HG02610 (cell line): ENCODE measurements at regions not wholly inside any gene's neighbourhood (a gene's known extent, or its start where the extent isn't known, plus 50 kb on each side); places are given as distances from the start of the nearest gene placed in this dataset.

Experiments
- ATAC-seq: cut with Tn5 transposase; IDR thresholded peaks from one replicate; pipeline ENCODE4 v1.9.1; 2021; ENCODE audit warnings: mild to moderate bottlenecking, moderate library complexity; ENCODE audit not compliant: unreplicated experiment

DNA sequence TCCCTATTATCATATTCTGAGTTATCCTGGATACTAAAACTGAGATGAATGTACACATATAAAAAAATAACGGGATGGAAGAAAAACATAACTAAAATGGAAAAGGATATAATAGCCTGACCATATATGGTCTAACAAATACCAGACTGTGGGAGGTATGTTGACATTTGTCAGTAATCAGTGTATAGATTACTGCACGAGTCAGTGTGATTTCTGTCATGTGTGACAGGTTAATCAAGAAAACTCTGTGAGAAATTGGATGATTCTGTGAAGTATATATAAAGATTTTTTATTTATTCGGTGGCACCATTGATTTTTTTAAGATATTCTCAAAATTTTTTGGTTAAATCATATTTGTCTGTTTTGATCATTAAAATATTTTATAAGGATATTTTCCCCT lies 547.3 kb upstream of the B3GALT2 start:
- ATAC-seq: no peak

- ATAC-seq: no peak
Measured at GRCh38 chr1:193730017-193730416, 543.6 kb upstream of the B3GALT2 start.

- ATAC-seq: no peak
Measured at GRCh38 chr1:193729429-193729828, 543.0 kb upstream of the B3GALT2 start.

DNA sequence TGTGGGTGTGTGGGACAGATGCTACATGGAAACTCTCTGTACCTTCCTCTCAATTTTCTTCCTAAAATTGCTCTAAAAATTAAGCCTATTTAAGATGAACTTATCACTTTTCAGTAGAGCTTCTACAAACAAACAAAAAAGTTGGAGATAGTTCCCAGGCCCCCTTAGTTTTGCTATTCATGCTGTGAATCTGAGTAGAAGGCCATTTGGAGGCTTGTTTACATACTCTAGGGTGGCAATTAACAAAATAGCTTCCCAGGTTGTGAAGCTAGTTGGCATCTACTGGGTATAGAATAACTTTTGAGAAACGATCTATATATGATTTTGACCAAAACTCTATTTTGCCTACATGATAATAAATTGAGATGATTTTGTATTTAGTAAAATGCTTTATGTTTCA lies 541.4 kb upstream of the B3GALT2 start:
- no peak for ATAC-seq

DNA sequence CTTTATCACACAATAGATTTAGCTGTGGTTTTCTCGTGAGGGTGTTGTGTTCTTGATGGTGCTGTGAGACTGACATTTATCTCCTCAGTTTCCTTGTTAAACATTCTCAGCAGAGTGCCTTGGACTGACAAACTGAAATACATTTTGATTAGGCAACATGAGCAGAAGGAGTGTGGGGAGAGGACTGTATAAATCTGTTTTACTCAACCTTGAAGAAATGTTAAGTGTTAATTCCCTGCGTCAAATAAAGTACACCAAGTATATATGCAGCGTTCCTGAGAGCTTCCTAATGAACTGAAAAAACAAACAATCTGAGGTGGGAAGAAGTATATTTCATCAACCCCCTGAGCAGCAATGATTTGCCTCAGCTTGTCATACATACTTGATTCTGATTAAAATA lies 540.3 kb upstream of the B3GALT2 start:
- ATAC-seq: no peak

GRCh38 chr1:193712392-193712791 lies 526.0 kb upstream of the B3GALT2 start:
- no peak for ATAC-seq

GRCh38 chr1:193709607-193710006 lies 523.2 kb upstream of the B3GALT2 start:
- ATAC-seq: no peak

DNA sequence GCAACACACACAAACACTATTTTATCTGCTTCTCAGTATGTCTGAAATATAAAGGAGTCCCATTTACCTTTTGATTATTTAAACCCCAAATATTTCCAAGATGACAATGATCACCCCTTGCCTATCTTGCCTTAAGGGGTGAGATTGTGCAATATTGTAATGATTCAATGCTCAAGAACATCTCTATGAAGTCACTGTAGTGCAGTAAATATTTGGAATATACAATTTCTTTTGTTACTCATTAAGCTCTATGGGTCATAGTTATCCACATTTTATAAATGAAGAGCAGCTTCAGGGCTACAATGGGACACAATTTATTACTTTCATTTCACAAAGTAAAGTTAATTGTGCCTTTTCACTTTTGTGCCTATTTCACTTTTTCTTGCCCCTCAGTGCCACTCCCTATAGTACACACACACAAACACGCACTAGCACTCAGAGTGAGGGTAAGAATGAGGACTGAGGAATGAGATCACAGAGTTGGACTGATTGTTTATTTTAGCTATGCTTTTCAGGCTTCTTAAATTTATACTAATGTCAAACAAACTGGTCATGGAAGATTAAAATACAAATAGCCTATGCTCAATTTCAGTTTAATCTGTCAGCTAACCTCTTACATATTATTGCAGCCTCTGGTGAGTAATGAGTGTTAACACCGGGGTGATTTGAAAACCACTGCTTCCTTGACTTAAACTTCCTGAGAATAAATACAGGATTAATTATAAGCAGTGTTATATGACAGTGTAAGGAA lies 521.0 kb upstream of the B3GALT2 start:
- ATAC-seq: no peak

DNA sequence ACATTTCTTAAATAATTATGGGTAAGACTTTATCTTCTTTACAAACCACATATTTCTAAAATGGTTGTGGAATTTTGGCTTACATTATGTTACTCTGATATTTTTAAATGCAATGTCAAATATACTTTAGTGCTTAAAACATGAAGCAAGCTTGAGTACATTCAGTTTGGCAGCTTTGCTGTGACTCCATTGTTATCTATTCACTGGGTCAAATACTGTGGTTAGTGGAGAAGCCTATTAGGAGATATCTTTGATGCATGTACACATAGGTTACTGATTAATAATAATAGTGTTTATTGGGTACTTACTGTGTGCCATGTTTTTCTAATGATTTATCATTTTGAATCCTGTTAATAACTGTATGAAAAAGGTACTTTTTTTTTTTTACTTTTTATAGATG lies 520.4 kb upstream of the B3GALT2 start:
- no peak for ATAC-seq

DNA sequence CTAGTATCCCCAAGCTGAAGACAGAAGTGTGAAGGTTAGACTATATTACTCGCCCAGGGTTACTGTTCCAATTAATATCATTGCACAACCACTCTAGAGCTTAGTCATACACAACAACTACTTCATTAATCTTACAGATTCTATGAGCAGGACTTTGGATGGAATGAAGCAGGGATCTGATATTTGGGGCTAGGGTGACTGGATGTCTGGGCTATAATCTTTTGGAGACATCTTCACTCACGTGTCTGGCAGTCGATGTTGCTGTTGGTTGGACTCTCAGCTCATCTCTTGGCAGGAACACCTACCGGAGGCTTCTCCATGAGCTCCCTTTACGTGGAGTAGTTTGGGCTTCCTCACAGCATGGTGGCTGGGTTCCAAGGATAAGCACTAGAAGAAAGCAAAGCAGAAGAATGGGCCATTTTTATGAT lies 519.2 kb upstream of the B3GALT2 start:
- ATAC-seq: no peak

DNA sequence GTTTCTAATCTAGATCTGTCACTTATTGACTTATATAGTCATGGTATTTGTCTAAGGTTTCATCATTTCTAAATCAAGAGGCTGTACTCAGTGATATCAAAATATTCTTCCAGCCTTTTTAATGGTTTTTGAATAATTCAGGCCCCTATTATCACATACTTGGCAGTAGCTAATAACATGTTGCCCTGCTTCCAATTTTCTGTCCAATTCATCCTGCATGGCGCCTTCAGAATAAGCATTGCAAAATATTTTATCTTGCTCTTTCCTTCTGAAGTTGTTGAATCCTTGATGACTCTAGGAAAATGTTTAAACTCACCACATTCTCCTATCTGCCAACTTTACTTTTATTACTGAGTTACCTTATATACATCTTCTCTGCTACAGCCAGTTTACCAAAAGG lies 517.2 kb upstream of the B3GALT2 start:
- ATAC-seq: no peak

- no peak for ATAC-seq
Measured at GRCh38 chr1:193703121-193703520, 516.7 kb upstream of the B3GALT2 start.

DNA sequence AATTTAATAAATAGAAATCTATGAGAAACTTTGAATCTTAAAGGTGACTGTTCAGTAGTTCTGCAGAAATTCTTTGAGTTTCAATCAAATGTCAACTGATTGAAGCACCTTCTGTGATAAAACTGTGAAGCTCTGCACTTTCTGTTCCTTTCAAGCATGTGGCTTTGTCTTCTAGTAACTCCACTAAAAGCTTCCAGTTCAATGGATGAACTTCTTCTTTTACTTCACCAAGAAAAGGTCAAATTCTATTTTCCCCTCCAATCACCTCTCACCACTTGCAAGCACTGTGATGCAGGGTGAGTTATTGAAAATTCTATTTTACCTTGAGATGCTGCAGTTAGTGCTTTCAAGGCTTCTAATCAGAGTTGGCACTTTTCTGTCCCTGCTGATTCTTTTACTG lies 515.3 kb upstream of the B3GALT2 start:
- ATAC-seq: no peak

DNA sequence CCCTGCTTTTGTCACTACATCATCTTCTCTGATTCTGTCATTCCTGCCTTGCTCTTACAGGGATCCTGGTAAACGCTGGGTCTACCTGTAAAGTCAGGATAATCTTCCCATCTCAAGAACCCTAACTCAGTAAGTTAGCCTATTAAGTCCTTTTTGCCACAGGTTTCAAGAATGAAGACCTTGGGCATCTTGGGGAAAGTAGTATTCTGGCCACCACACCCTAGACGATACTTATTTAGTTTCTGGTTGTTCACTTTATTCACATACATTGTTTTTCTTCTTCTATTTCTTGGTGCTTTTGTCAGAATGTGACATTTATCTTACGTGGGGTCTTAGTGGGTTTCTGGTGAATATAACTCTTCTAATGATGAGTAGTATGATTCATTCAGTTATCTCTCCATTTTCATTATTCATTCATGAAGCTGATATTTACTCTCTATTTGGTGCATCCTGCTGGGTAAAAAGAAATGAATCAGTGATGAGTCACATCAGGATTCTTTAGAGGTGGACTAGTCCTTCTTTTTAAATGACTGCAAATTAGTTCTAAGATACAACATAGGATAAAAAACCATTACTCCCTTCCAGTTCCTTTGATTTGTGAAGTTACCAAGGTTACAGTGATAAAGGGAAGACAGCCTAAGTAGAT lies 514.4 kb upstream of the B3GALT2 start:
- ATAC-seq: no peak

- ATAC-seq: no peak
Measured at GRCh38 chr1:193699261-193699660, 512.8 kb upstream of the B3GALT2 start.

DNA sequence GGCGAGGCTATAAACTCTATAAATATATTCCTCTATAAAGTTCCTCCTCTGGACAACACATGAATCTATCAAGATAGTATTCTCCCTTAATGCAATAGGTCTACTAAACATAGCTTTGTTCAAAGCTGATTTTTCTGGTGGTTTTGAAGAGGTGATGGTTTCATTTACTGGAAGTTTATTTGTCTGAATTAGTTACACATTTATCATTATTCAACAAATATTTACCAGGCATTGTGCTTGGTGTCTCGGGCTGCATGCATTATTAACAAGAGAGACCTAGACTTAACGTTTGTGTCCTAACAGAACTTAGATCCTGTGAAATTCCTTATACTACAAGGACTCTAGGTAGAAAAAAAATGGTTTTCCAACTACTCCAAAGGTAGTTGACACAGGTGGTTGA lies 511.4 kb upstream of the B3GALT2 start:
- ATAC-seq: no peak

- ATAC-seq: no peak
Measured at GRCh38 chr1:193697115-193697762, 510.8 kb upstream of the B3GALT2 start.

DNA sequence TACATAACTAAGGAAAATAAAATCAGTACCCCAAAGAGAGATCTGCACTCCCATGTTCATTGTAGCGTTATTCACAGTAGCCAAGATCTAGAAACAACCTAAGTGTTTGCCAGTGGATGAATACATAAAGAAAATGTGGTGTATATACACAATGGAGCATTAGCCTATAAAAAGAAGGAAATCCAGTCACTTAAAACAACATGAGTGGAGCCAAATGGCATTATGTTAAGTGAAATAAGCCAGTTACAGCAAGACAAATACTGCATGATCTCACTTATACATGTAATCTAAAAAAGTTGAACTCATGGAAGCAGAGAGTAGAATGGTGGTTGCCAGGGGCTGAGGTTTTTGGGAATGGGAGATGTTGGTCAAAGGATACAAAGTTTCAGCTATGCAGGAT lies 508.3 kb upstream of the B3GALT2 start:
- no peak for ATAC-seq

GRCh38 chr1:193685986-193686385 lies 499.6 kb upstream of the B3GALT2 start:
- no peak for ATAC-seq

GRCh38 chr1:193681422-193681821 lies 495.0 kb upstream of the B3GALT2 start:
- no peak for ATAC-seq

DNA sequence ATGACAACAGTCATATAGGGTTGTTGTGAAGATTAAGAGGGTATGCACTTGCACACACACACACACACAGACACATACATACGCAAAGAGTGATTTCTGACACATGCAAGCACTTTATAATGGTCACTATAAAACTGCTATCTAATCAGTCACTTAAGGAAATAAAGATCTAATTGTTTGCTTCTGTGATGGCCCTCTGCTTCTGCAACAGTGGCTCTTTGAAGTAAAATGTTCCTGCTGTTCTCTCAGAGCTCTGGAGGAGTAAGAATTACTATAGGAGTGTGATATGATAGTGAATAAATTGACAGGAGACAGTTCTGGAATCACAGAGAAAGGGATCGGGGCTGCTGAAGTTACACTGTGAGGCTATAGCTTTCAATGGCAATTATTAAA lies 494.5 kb upstream of the B3GALT2 start:
- ATAC-seq: no peak

GRCh38 chr1:193680247-193680923 lies 494.0 kb upstream of the B3GALT2 start:
- no peak for ATAC-seq
